HL-60 (cell line): ENCODE measurements at regions not wholly inside any gene's neighbourhood (a gene's known extent, or its start where the extent isn't known, plus 50 kb on each side); places are given as distances from the start of the nearest gene placed in this dataset.

ENCODE experiments used
- DNase-seq, 2 experiments: peaks; one replicate each; pipeline ENCODE4 v3.0.0-alpha.2; 2010 to 2020; ENCODE audit warnings: low read depth in 1 of 2, low spot score in 1 of 2
- H3K27ac ChIP-seq: fragments of 250-450 bp; sonication (Bioruptor Pico); replicated peaks from 2 replicates; pipeline ENCODE4 v1.5.1; 2020; ENCODE audit warnings: mild to moderate bottlenecking, moderate library complexity
- H3K27me3 ChIP-seq: fragments of 250-450 bp; sonication (Bioruptor Pico); 2 replicates; pipeline ENCODE4 v1.5.1; 2021; ENCODE audit warnings: mild to moderate bottlenecking, moderate library complexity; ENCODE audit not compliant: insufficient read depth, poor library complexity, severe bottlenecking
- H3K4me3 ChIP-seq: replicated peaks from 2 replicates; pipeline ENCODE4 v1.5.1; 2011; ENCODE audit warnings: mild to moderate bottlenecking, control low read depth, low read length; ENCODE audit not compliant: insufficient read depth
- CTCF ChIP-seq: IDR thresholded peaks from one replicate; pipeline ENCODE4 v1.5.1; 2011; ENCODE audit warnings: low read length, control low read depth, inconsistent platforms; ENCODE audit not compliant: insufficient read depth
- GABPA ChIP-seq: IDR thresholded peaks from 2 replicates; pipeline ENCODE4 v1.6.1; 2012; ENCODE audit warnings: low read depth
- POLR2AphosphoS5 ChIP-seq: IDR thresholded peaks from 2 replicates; pipeline ENCODE4 v1.6.1; 2012; ENCODE audit warnings: low read depth
- SPI1 ChIP-seq: IDR thresholded peaks from 2 replicates; pipeline ENCODE4 v1.6.1; 2012; ENCODE audit warnings: low read depth, mild to moderate bottlenecking, borderline replicate concordance
- TF ChIP-seq, protein P1 (sequence below): IDR thresholded peaks from 2 replicates; pipeline ENCODE4 v1.6.1; 2012; ENCODE audit warnings: low read depth; ENCODE audit not compliant: insufficient replicate concordance

DNA sequence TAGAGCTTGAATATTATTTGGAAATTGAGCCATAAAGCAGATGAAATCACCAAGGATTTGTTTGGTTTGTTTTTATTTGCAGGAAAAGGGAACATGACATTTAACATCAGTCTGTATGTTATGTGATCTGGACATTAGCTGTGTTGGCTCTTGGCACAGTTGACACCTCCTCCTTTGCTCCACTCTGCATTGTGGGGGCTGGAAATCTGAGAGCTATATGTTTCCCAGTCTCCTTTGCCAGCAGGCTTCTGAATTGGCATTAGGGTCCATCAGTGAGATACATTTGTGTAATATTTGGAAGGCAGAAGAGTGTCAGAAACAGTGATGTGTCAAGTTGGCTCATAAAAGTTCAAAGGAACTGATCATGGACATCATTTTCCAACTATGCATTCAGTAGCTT is 322.1 kb upstream of the ATP2B1 start:
- Histone ChIP-seq H3K27ac (no peak overlapping the region), H3K27me3 (no peaks in the 10 kb centered on the region), H3K4me3 (no peak overlapping the region)
- no peak for DNase-seq
- TF ChIP-seq SPI1 (no peak), CTCF (no peak), POLR2AphosphoS5 (no peak), GABPA (no peak)
- TF ChIP-seq, protein P1, sequence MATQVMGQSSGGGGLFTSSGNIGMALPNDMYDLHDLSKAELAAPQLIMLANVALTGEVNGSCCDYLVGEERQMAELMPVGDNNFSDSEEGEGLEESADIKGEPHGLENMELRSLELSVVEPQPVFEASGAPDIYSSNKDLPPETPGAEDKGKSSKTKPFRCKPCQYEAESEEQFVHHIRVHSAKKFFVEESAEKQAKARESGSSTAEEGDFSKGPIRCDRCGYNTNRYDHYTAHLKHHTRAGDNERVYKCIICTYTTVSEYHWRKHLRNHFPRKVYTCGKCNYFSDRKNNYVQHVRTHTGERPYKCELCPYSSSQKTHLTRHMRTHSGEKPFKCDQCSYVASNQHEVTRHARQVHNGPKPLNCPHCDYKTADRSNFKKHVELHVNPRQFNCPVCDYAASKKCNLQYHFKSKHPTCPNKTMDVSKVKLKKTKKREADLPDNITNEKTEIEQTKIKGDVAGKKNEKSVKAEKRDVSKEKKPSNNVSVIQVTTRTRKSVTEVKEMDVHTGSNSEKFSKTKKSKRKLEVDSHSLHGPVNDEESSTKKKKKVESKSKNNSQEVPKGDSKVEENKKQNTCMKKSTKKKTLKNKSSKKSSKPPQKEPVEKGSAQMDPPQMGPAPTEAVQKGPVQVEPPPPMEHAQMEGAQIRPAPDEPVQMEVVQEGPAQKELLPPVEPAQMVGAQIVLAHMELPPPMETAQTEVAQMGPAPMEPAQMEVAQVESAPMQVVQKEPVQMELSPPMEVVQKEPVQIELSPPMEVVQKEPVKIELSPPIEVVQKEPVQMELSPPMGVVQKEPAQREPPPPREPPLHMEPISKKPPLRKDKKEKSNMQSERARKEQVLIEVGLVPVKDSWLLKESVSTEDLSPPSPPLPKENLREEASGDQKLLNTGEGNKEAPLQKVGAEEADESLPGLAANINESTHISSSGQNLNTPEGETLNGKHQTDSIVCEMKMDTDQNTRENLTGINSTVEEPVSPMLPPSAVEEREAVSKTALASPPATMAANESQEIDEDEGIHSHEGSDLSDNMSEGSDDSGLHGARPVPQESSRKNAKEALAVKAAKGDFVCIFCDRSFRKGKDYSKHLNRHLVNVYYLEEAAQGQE, result no peak

DNA sequence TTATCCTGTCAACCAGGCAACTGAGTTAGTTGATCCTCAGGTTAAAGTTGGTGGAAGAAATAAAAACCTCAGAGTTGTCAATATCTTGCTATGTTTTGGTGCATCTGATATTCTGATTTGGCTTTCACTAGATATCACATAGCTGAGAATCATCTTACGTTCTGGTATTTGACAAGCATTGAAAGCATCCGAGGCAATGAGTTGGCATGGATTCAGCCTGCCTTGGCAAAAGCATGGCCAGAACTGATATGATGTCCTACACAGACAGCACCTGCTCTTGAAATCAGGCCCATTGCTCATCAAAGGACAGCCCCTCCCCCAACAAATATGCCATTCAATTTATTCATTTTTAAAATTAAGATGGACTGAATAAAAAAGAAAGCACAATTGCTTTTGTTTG is 320.7 kb upstream of the ATP2B1 start:
- H3K27me3 ChIP-seq, result no peaks in the 10 kb centered on the region
- no peak for DNase-seq
- no peak overlapping the region for H3K4me3 ChIP-seq
- no peak for TF ChIP-seq POLR2AphosphoS5
- TF ChIP-seq, protein P1, result no peak
- no peak for TF ChIP-seq GABPA
- no peak for TF ChIP-seq SPI1
- TF ChIP-seq CTCF, result no peak
- no peak overlapping the region for H3K27ac ChIP-seq

GRCh38 chr12:90028635-90029051 is 320.0 kb upstream of the ATP2B1 start:
- H3K27ac ChIP-seq, result no peak overlapping the region
- H3K27me3 ChIP-seq, result no peaks in the 10 kb centered on the region
- H3K4me3 ChIP-seq, result no peak overlapping the region
- no peak for DNase-seq
- TF ChIP-seq, protein P1, result no peak
- TF ChIP-seq POLR2AphosphoS5 (no peak), SPI1 (no peak), GABPA (no peak), CTCF (no peak)
